Esophagus muscularis mucosa (tissue), 4 donors: ENCODE measurements at regions not wholly inside any gene's neighbourhood (a gene's known extent, or its start where the extent isn't known, plus 50 kb on each side); places are given as distances from the start of the nearest gene placed in this dataset.

ENCODE experiments used
- DNase-seq: peaks from one replicate; pipeline ENCODE4 v3.0.0-alpha.2; 2017; ENCODE audit errors: extremely low spot score
- H3K27ac ChIP-seq, 4 donors: fragments of 200-600 bp; sonication (generic); replicated peaks in 1 of 4; 1 replicate in 3 of 4; 2 replicates in 1 of 4; pipeline ENCODE4 v1.5.1; 2016 to 2019; ENCODE audit warnings: mild to moderate bottlenecking in 1 of 4
- H3K27me3 ChIP-seq, 4 donors: fragments of 200-600 bp; sonication (generic); one replicate each; pipeline versions ENCODE4 v1.5.1 to v1.6.0; 2016 to 2019
- H3K36me3 ChIP-seq, 4 donors: fragments of 200-600 bp; sonication (generic); one replicate each; pipeline ENCODE4 v1.5.1; 2016 to 2019
- H3K4me1 ChIP-seq, 4 donors: fragments of 200-600 bp; sonication (generic); one replicate each; pipeline ENCODE4 v1.5.1; 2016 to 2019
- H3K4me3 ChIP-seq, 4 donors: fragments of 200-600 bp; sonication (generic); 1 replicate in 2 of 4; 2 replicates in 2 of 4; pipeline ENCODE4 v1.5.1; 2016 to 2019; ENCODE audit warnings: mild to moderate bottlenecking in 4 of 4, moderate library complexity in 1 of 4
- H3K9me3 ChIP-seq, 4 donors: fragments of 200-600 bp; sonication (generic); 1 replicate in 3 of 4; 2 replicates in 1 of 4; pipeline ENCODE4 v1.5.1; 2016 to 2019
- CTCF ChIP-seq, 3 experiments: fragments of 200-600 bp in 2 of 3; fragments of 450-650 bp in 1 of 3; sonication (generic) in 2 of 3; IDR thresholded peaks; one replicate each; pipeline ENCODE4 v1.5.1; 2017 to 2019; ENCODE audit warnings: antibody characterized with exemption in 3 of 3, mild to moderate bottlenecking in 2 of 3, moderate library complexity in 1 of 3
- EP300 ChIP-seq: sonication (generic); formaldehyde crosslinking; IDR thresholded peaks from one replicate; pipeline ENCODE4 v1.6.1; 2017; ENCODE audit warnings: antibody characterized with exemption
- POLR2A ChIP-seq: fragments of 450-650 bp; IDR thresholded peaks from one replicate; pipeline ENCODE4 v1.6.1; 2017; ENCODE audit warnings: antibody characterized with exemption, moderate library complexity, mild to moderate bottlenecking, low read depth
- POLR2AphosphoS5 ChIP-seq, 2 donors: sonication (generic); formaldehyde crosslinking; IDR thresholded peaks; one replicate each; pipeline ENCODE4 v1.6.1; 2017; ENCODE audit warnings: antibody characterized with exemption in 2 of 2
- WGBS: methylation state at CpG from one replicate; pipeline ENCODE4 v1.1.5; 2018; 5-methylcytosine and 5-hydroxymethylcytosine counted together
- intact Hi-C: fragments of 100-400 bp; cut with DNase I; formaldehyde crosslinking; loops from one replicate; pipeline ENCODE4 v1.15.1; 2023

GRCh38 chr1:177426497-177426896 is 255.7 kb downstream of the BRINP2 start:
- TF ChIP-seq EP300, result no peak
- no peak for TF ChIP-seq POLR2AphosphoS5 (IDR thresholded peaks at IDR 0.05)
- intact Hi-C loops, result no loop called here
- no peak overlapping the region for H3K4me3 ChIP-seq
- H3K27ac ChIP-seq, result no peak overlapping the region
- DNase-seq, result no peak
- H3K36me3 ChIP-seq, result no peaks in the 10 kb centered on the region
- WGBS, result 52% methylated on average over 1 of the region's 1 CpG
- H3K4me1 ChIP-seq, result no peaks in the 10 kb centered on the region
- H3K9me3 ChIP-seq, result no peaks in the 10 kb centered on the region
- no peaks in the 10 kb centered on the region for H3K27me3 ChIP-seq

DNA sequence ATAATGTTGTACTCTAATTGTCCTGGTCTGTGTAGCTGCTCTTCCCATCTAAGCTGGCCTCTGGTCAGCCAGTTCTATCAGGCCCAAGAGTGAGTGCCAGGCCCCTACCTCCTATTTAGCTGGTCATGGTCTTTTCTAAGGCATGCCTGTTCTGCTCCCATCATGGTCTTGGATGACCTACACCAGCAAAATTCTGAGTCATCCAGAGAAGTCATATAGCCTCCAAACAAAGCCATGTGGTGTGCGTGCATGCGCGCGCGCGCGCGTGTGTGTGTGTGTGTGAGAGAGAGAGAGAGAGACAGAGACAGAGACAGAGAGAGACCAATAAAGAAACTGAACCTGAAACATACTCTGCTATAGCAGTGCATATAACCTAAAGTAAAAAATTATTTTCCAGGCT is 254.4 kb downstream of the BRINP2 start:
- no peak overlapping the region for H3K27ac ChIP-seq
- TF ChIP-seq EP300 (no peak), CTCF (IDR thresholded peaks at IDR 0.05) (no peak), POLR2A (no peak), POLR2AphosphoS5 (IDR thresholded peaks at IDR 0.05) (no peak)
- 87% methylated on average over 8 of the region's 8 CpGs for WGBS
- intact Hi-C loops, result no loop called here
- no peak for DNase-seq
- no peaks in the 10 kb centered on the region for H3K36me3 ChIP-seq
- H3K9me3 ChIP-seq, result no peaks in the 10 kb centered on the region
- H3K4me1 ChIP-seq, result no peaks in the 10 kb centered on the region
- H3K27me3 ChIP-seq, result no peaks in the 10 kb centered on the region
- no peak overlapping the region for H3K4me3 ChIP-seq

DNA sequence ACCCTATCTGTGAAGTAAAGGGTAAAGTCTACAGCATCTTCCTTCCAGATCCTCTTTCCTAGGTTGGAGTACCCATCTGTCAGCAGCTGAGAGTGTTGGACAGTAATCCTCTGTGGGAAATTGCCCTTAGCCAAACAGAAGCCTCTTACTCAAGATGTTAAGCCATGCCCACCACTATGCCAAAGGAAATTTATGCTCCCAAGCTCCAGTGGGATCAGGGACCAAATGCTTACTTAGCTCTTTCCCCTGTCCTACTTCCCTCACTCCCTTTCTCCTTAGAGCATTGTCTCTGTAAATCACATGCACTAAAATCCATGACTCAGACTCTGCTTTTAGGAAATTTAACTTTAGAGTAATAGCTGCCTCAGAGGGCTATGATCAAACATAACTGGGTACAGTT is 254.0 kb downstream of the BRINP2 start:
- intact Hi-C loops, result no loop called here
- H3K4me1 ChIP-seq, result no peaks in the 10 kb centered on the region
- H3K36me3 ChIP-seq, result no peaks in the 10 kb centered on the region
- H3K4me3 ChIP-seq, result no peak overlapping the region
- no peak overlapping the region for H3K27ac ChIP-seq
- H3K9me3 ChIP-seq, result no peaks in the 10 kb centered on the region
- no peaks in the 10 kb centered on the region for H3K27me3 ChIP-seq
- DNase-seq, result no peak
- no peak for TF ChIP-seq EP300

- no peak for TF ChIP-seq POLR2AphosphoS5 (IDR thresholded peaks at IDR 0.05)
- TF ChIP-seq EP300, result no peak
- TF ChIP-seq POLR2A, result no peak
- TF ChIP-seq CTCF (IDR thresholded peaks at IDR 0.05), result no peak
- Histone ChIP-seq H3K27me3 (no peaks in the 10 kb centered on the region), H3K9me3 (no peaks in the 10 kb centered on the region), H3K27ac (no peak overlapping the region), H3K4me3 (no peak overlapping the region), H3K4me1 (no peaks in the 10 kb centered on the region), H3K36me3 (no peaks in the 10 kb centered on the region)
- DNase-seq, result no peak
- intact Hi-C loops, result no loop called here
- 29% methylated on average over 2 of the region's 2 CpGs for WGBS
These were observed 252.3 kb downstream of the BRINP2 start for GRCh38 chr1:177423090-177423489.

- Histone ChIP-seq H3K27ac (no peak overlapping the region), H3K9me3 (peaks cover 0 to 4% (median 0%) of the 10 kb centered on the region in 4 donors), H3K36me3 (no peaks in the 10 kb centered on the region), H3K27me3 (no peaks in the 10 kb centered on the region), H3K4me3 (no peak overlapping the region), H3K4me1 (no peaks in the 10 kb centered on the region)
- intact Hi-C loops, result no loop called here
- DNase-seq, result no peak
- TF ChIP-seq CTCF (IDR thresholded peaks at IDR 0.05) (no peak), EP300 (no peak), POLR2A (no peak), POLR2AphosphoS5 (IDR thresholded peaks at IDR 0.05) (no peak)
- WGBS, result 49% methylated on average over 3 of the region's 3 CpGs
These were observed 243.3 kb downstream of the BRINP2 start for GRCh38 chr1:177413982-177414596.

DNA sequence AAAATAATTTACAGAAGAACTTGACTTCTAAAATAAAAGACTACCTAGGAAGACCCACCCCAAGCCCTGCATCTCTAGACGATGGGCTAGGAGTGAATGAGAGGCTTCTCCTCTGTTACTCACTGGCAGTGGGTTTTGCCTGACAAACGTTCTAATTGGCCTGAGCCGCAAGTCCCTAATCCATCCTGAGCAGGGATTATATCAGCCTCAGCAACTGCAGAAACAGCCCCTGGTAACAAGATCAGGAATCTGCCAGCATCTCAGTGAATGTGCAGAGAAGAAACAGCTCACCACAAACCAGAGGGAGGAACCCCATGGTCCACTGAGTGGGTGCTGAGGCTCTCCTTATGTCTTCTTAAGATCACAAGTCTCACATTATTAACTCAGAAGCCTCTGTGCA is 240.6 kb downstream of the BRINP2 start:
- H3K9me3 ChIP-seq, result no peaks in the 10 kb centered on the region
- WGBS, result 51% methylated on average over 3 of the region's 3 CpGs
- intact Hi-C loops, result no loop called here
- TF ChIP-seq POLR2AphosphoS5 (IDR thresholded peaks at IDR 0.05) (no peak), POLR2A (no peak), EP300 (no peak), CTCF (IDR thresholded peaks at IDR 0.05) (no peak)
- H3K27ac ChIP-seq, result no peak overlapping the region
- H3K4me3 ChIP-seq, result no peak overlapping the region
- no peaks in the 10 kb centered on the region for H3K36me3 ChIP-seq
- no peak for DNase-seq
- H3K27me3 ChIP-seq, result no peaks in the 10 kb centered on the region
- H3K4me1 ChIP-seq, result no peaks in the 10 kb centered on the region
